ENCODE measurements at regions not wholly inside any gene's neighbourhood (a gene's known extent, or its start where the extent isn't known, plus 50 kb on each side); places are given as distances from the start of the nearest gene placed in this dataset.

DNA sequence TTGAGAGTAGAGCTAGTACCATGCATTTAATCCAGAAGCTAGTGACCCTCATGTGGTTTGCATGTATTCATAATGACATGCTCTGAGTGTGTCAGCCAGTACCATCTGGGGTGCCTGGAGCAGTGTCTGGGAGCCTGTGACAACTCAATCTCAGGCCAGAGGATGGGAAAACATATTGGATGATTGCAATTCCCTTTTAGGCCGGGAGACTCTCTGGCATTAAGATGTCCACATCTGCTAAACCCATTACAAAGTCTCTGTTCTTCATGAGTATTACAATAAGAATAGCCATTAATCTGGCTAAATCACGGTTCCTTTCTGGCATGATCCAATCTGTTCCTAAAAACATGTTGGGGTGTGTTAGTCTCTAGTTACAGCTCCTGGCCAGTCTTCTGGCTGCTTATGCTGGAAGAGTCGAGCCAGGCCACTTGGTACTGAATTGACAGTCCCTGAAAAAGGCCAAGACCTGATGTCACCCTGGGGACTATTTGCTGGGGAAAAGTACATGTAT, 475.7 kb downstream of the ENC1 start:
- Mint-ChIP-seq H3K9me3 (ENCODE audit: unreplicated experiment) (no peaks in the 10 kb centered on the region), H3K36me3 (ENCODE audit: low read depth, unreplicated experiment) (no peaks in the 10 kb centered on the region), H3K27ac (ENCODE audit: unreplicated experiment) (no peak overlapping the region), H3K27me3 (ENCODE audit: unreplicated experiment) (no peaks in the 10 kb centered on the region), H3K4me3 (ENCODE audit: unreplicated experiment) (no peak overlapping the region), H3K4me1 (ENCODE audit: unreplicated experiment) (peaks cover 19% of the 10 kb centered on the region)
- DNase-seq (ENCODE audit: low spot score), result no peak
- TF ChIP-seq, protein P1, sequence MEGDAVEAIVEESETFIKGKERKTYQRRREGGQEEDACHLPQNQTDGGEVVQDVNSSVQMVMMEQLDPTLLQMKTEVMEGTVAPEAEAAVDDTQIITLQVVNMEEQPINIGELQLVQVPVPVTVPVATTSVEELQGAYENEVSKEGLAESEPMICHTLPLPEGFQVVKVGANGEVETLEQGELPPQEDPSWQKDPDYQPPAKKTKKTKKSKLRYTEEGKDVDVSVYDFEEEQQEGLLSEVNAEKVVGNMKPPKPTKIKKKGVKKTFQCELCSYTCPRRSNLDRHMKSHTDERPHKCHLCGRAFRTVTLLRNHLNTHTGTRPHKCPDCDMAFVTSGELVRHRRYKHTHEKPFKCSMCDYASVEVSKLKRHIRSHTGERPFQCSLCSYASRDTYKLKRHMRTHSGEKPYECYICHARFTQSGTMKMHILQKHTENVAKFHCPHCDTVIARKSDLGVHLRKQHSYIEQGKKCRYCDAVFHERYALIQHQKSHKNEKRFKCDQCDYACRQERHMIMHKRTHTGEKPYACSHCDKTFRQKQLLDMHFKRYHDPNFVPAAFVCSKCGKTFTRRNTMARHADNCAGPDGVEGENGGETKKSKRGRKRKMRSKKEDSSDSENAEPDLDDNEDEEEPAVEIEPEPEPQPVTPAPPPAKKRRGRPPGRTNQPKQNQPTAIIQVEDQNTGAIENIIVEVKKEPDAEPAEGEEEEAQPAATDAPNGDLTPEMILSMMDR (IDR thresholded peaks at IDR 0.05; ENCODE audit: unreplicated experiment), result no peak

DNA sequence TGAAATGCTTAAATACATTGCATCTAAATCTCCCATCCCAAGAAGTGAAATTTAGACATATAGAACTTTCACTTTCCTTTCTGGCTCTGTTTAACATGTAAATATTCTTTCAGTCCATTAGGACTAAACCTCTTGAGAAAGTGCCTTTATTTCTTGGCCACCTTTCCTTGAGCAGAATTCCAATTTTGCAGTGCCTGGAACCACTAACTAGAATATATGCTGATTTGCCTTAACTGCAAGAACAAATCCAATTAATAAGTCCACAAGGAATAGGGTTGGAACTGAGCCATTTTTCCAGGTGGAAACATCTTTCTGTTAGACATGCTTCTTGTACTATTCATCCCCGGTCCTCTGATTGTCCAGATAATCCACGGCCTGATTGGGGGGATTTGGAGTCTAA, 478.0 kb downstream of the ENC1 start:
- Mint-ChIP-seq H3K27ac (ENCODE audit: unreplicated experiment) (no peak overlapping the region), H3K4me1 (ENCODE audit: unreplicated experiment) (peaks cover 19% of the 10 kb centered on the region), H3K36me3 (ENCODE audit: low read depth, unreplicated experiment) (no peaks in the 10 kb centered on the region), H3K27me3 (ENCODE audit: unreplicated experiment) (no peaks in the 10 kb centered on the region), H3K9me3 (ENCODE audit: unreplicated experiment) (no peaks in the 10 kb centered on the region), H3K4me3 (ENCODE audit: unreplicated experiment) (no peak overlapping the region)
- no peak for DNase-seq (ENCODE audit: low spot score)
- TF ChIP-seq, protein P1 (IDR thresholded peaks at IDR 0.05; ENCODE audit: unreplicated experiment), result no peak

DNA sequence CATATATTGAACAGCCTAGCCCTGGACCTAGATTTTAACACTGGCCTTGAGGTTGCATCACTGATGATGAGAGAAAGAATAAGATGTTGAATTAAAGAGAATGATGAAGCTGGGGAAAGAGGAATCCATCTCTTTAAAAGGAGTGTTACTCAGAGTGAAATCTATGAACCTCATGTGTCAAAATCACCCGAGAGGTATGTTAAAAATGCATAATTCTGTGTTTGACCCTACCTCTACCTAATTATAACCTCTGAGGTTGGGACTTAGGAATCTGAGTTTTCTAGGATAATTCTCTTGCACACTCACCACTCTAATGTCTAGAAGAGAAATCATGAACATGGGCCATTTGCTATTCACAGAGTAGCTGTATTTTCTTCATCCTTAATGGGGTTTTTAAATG, 479.4 kb downstream of the ENC1 start:
- no peaks in the 10 kb centered on the region for H3K27me3 Mint-ChIP-seq (ENCODE audit: unreplicated experiment)
- no peak overlapping the region for H3K4me3 Mint-ChIP-seq (ENCODE audit: unreplicated experiment)
- TF ChIP-seq, protein P1 (IDR thresholded peaks at IDR 0.05; ENCODE audit: unreplicated experiment), result no peak
- peaks cover 13% of the 10 kb centered on the region for H3K4me1 Mint-ChIP-seq (ENCODE audit: unreplicated experiment)
- H3K36me3 Mint-ChIP-seq (ENCODE audit: low read depth, unreplicated experiment), result no peaks in the 10 kb centered on the region
- DNase-seq (ENCODE audit: low spot score), result no peak
- no peaks in the 10 kb centered on the region for H3K9me3 Mint-ChIP-seq (ENCODE audit: unreplicated experiment)
- no peak overlapping the region for H3K27ac Mint-ChIP-seq (ENCODE audit: unreplicated experiment)

GRCh38 chr5:74156728-74157383, 483.7 kb downstream of the ENC1 start:
- Mint-ChIP-seq H3K4me1 (ENCODE audit: unreplicated experiment) (no peaks in the 10 kb centered on the region), H3K4me3 (ENCODE audit: unreplicated experiment) (no peak overlapping the region), H3K27ac (ENCODE audit: unreplicated experiment) (no peak overlapping the region), H3K36me3 (ENCODE audit: low read depth, unreplicated experiment) (no peaks in the 10 kb centered on the region), H3K9me3 (ENCODE audit: unreplicated experiment) (no peaks in the 10 kb centered on the region), H3K27me3 (ENCODE audit: unreplicated experiment) (peaks cover 2% of the 10 kb centered on the region)
- DNase-seq (ENCODE audit: low spot score), result no peak
- TF ChIP-seq, protein P1 (IDR thresholded peaks at IDR 0.05; ENCODE audit: unreplicated experiment), result no peak

DNA sequence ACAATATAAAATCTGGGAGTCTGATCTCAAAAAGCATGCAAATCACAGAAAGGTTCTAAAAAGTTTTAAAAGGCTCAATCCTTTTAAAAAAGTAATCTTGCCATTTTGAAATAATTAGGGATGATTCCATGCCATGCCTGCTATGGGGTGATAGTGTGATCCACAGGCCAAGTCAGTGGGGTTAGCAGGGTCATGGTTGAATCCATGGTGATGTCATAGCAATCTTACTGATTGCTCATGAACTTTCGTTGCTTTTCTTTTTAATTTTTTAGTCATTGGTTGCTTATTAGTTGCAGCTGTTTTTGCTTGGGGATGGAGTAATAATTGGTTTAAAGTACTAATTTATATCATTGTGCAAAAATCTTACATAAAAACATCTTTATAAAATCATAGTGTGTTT, 485.0 kb downstream of the ENC1 start:
- H3K27ac Mint-ChIP-seq (ENCODE audit: unreplicated experiment), result no peak overlapping the region
- no peaks in the 10 kb centered on the region for H3K4me1 Mint-ChIP-seq (ENCODE audit: unreplicated experiment)
- TF ChIP-seq, protein P1 (IDR thresholded peaks at IDR 0.05; ENCODE audit: unreplicated experiment), result no peak
- no peaks in the 10 kb centered on the region for H3K36me3 Mint-ChIP-seq (ENCODE audit: low read depth, unreplicated experiment)
- H3K4me3 Mint-ChIP-seq (ENCODE audit: unreplicated experiment), result no peak overlapping the region
- DNase-seq (ENCODE audit: low spot score), result no peak
- peaks cover 2% of the 10 kb centered on the region for H3K27me3 Mint-ChIP-seq (ENCODE audit: unreplicated experiment)
- no peaks in the 10 kb centered on the region for H3K9me3 Mint-ChIP-seq (ENCODE audit: unreplicated experiment)

All from endothelial cell (in vitro differentiated cells).